ENCODE measurements at regions not wholly inside any gene's neighbourhood (a gene's known extent, or its start where the extent isn't known, plus 50 kb on each side); places are given as distances from the start of the nearest gene placed in this dataset.

DNA sequence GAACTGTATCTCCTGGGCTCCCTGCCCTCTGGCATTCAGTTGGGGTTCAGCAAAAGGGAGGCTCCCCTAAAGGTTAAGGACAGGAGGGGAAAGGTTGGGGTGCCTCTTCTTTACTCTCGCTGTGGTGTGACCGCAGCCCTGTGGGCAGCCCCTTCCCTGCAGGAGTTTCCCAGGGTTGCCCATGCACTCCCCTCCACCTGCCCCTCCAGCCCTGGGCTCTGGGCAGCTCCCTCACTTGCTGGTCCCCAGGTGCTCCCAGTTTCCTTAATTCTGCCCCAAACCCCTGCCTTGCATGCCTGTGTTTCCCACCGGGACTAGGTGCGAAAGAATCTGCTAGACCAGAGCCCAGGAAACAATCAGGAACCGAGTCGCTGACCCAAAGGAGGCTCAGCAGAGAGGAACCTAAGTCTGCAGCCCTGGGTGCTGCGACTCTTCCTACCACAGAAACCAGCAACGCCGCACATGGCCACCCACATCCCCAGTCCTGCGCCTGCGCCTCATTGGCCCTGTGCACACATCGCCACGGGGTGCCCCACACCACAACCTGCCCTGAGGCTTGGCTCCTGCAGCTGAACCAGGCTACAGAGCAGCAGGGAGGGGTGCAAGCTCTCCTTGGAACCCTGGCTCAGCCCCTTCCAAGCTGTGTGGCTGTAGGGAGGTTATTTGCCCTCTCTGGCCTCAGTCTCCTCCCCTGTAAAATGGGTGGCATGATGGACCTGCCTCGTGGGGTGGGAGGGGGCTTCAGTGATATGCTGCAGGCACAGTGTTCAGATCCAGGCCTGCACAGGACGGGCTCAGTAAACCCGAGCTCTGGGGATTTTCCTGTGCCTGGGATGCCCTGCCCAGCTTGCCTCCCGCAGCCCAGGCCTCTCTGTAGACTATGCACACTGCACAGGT, 487.6 kb downstream of the PREX1 start:
- TF ChIP-seq EZH2phosphoT487 (IDR thresholded peaks at IDR 0.05; ENCODE audit: low read depth), result no peak
- TF ChIP-seq, protein P1, sequence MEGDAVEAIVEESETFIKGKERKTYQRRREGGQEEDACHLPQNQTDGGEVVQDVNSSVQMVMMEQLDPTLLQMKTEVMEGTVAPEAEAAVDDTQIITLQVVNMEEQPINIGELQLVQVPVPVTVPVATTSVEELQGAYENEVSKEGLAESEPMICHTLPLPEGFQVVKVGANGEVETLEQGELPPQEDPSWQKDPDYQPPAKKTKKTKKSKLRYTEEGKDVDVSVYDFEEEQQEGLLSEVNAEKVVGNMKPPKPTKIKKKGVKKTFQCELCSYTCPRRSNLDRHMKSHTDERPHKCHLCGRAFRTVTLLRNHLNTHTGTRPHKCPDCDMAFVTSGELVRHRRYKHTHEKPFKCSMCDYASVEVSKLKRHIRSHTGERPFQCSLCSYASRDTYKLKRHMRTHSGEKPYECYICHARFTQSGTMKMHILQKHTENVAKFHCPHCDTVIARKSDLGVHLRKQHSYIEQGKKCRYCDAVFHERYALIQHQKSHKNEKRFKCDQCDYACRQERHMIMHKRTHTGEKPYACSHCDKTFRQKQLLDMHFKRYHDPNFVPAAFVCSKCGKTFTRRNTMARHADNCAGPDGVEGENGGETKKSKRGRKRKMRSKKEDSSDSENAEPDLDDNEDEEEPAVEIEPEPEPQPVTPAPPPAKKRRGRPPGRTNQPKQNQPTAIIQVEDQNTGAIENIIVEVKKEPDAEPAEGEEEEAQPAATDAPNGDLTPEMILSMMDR (IDR thresholded peaks at IDR 0.05; ENCODE audit: low read depth, low read length), result no peak
